H9 (cell line): ENCODE measurements at regions not wholly inside any gene's neighbourhood (a gene's known extent, or its start where the extent isn't known, plus 50 kb on each side); places are given as distances from the start of the nearest gene placed in this dataset.
"Not testable (repeated sequence)": the region's sequence is repeated elsewhere in the genome, so short reads cannot be mapped to it uniquely, and the experiment has no call there.

ENCODE experiments used
- DNase-seq: peaks from one replicate; pipeline ENCODE4 v3.0.0-alpha.2; 2017
- H2AFZ ChIP-seq: one replicate; pipeline ENCODE4 v1.6.1; 2013; ENCODE audit warnings: mild to moderate bottlenecking, low read length, control low read depth, moderate library complexity
- H2AK5ac ChIP-seq: 2 replicates; pipeline ENCODE4 v1.6.1; 2013; ENCODE audit warnings: low read length, control low read depth, mixed read lengths; ENCODE audit not compliant: insufficient read length
- H2BK120ac ChIP-seq: one replicate; pipeline ENCODE4 v1.6.1; 2013; ENCODE audit warnings: low read depth, mild to moderate bottlenecking, low read length, control low read depth, inconsistent platforms; ENCODE audit not compliant: poor library complexity, severe bottlenecking
- H2BK12ac ChIP-seq: 2 replicates; pipeline ENCODE4 v1.6.1; 2013; ENCODE audit warnings: low read length, control low read depth, mixed read lengths, low read depth; ENCODE audit not compliant: insufficient read length
- H2BK15ac ChIP-seq: 2 replicates; pipeline ENCODE4 v1.6.1; 2013; ENCODE audit warnings: low read depth, low read length, control low read depth
- H2BK20ac ChIP-seq: one replicate; pipeline ENCODE4 v1.6.1; 2013; ENCODE audit warnings: low read depth, mild to moderate bottlenecking, low read length, control low read depth, inconsistent platforms; ENCODE audit not compliant: poor library complexity, severe bottlenecking
- H2BK5ac ChIP-seq: 2 replicates; pipeline ENCODE4 v1.6.1; 2013; ENCODE audit warnings: low read length, control low read depth, mixed read lengths; ENCODE audit not compliant: insufficient read length
- H3K14ac ChIP-seq: 2 replicates; pipeline ENCODE4 v1.6.1; 2013; ENCODE audit warnings: low read length, control low read depth; ENCODE audit not compliant: insufficient read depth
- H3K18ac ChIP-seq: 2 replicates; pipeline ENCODE4 v1.6.1; 2013; ENCODE audit warnings: low read depth, mild to moderate bottlenecking, mixed read lengths, low read length, control low read depth; ENCODE audit not compliant: insufficient read length
- H3K23ac ChIP-seq: 2 replicates; pipeline ENCODE4 v1.6.1; 2013; ENCODE audit warnings: low read length, control low read depth, mixed read lengths, low read depth; ENCODE audit not compliant: insufficient read length
- H3K23me2 ChIP-seq: 2 replicates; pipeline ENCODE4 v1.6.1; 2013; ENCODE audit warnings: low read depth, mild to moderate bottlenecking, mixed read lengths, low read length, control low read depth; ENCODE audit not compliant: insufficient read length, poor library complexity, severe bottlenecking
- H3K27ac ChIP-seq: 2 replicates; pipeline ENCODE4 v1.5.1; 2013; ENCODE audit warnings: low read length, control low read depth, mixed read lengths, low read depth; ENCODE audit not compliant: insufficient read length
- H3K27me3 ChIP-seq: 2 replicates; pipeline ENCODE4 v1.6.1; 2013; ENCODE audit warnings: low read length, control low read depth, inconsistent platforms; ENCODE audit not compliant: insufficient read depth
- H3K4ac ChIP-seq: 2 replicates; pipeline ENCODE4 v1.6.1; 2013; ENCODE audit warnings: low read depth, mild to moderate bottlenecking, control low read depth, inconsistent platforms, low read length, moderate library complexity
- H3K4me1 ChIP-seq: 2 replicates; pipeline ENCODE4 v1.6.1; 2013; ENCODE audit warnings: low read length, control low read depth, inconsistent platforms; ENCODE audit not compliant: insufficient read depth
- H3K4me2 ChIP-seq: 2 replicates; pipeline ENCODE4 v1.6.1; 2013; ENCODE audit warnings: low read length, control low read depth, mixed read lengths; ENCODE audit not compliant: insufficient read length, insufficient read depth
- H3K56ac ChIP-seq: 2 replicates; pipeline ENCODE4 v1.6.1; 2013; ENCODE audit warnings: low read depth, mild to moderate bottlenecking, mixed read lengths, low read length, control low read depth; ENCODE audit not compliant: insufficient read length
- H3K79me1 ChIP-seq: 2 replicates; pipeline ENCODE4 v1.6.1; 2013; ENCODE audit warnings: low read depth, mild to moderate bottlenecking, moderate library complexity, low read length, control low read depth, inconsistent platforms; ENCODE audit not compliant: insufficient read depth, poor library complexity, severe bottlenecking
- H3K79me2 ChIP-seq: 2 replicates; pipeline ENCODE4 v1.6.1; 2013; ENCODE audit warnings: low read length, control low read depth, inconsistent platforms; ENCODE audit not compliant: insufficient read depth
- H3K9ac ChIP-seq: 2 replicates; pipeline ENCODE4 v1.6.1; 2013; ENCODE audit warnings: low read length, control low read depth, mixed read lengths; ENCODE audit not compliant: insufficient read length; ENCODE audit errors: extremely low read depth
- H3K9me3 ChIP-seq: one replicate; pipeline ENCODE4 v1.6.1; 2013; ENCODE audit warnings: low read depth, low read length, inconsistent platforms; ENCODE audit not compliant: control insufficient read depth
- H3T11ph ChIP-seq: one replicate; pipeline ENCODE4 v1.6.1; 2013; ENCODE audit warnings: mild to moderate bottlenecking, low read length, control low read depth, inconsistent platforms
- H4K20me1 ChIP-seq: one replicate; pipeline ENCODE4 v1.6.1; 2013; ENCODE audit not compliant: control insufficient read depth, insufficient read length, insufficient read depth
- H4K5ac ChIP-seq: 2 replicates; pipeline ENCODE4 v1.6.1; 2013; ENCODE audit warnings: low read depth, mild to moderate bottlenecking, mixed read lengths, low read length, control low read depth; ENCODE audit not compliant: insufficient read length
- H4K8ac ChIP-seq: replicated peaks from 2 replicates; pipeline ENCODE4 v1.6.1; 2013; ENCODE audit warnings: low read length, control low read depth, mixed read lengths, low read depth; ENCODE audit not compliant: insufficient read length
- H4K91ac ChIP-seq: 2 replicates; pipeline ENCODE4 v1.6.1; 2013; ENCODE audit warnings: low read depth, mild to moderate bottlenecking, moderate library complexity, mixed read lengths, low read length, control low read depth; ENCODE audit not compliant: insufficient read length
- H3K27ac Mint-ChIP-seq, 3 experiments: 2 replicates in 2 of 3; 3 replicates in 1 of 3; pipeline ENCODE4 v1.8.0; 2020 to 2021; ENCODE audit warnings: mixed read lengths in 3 of 3, mild to moderate bottlenecking in 1 of 3, moderate library complexity in 1 of 3
- H3K27me3 Mint-ChIP-seq: 2 replicates; pipeline ENCODE4 v1.8.0; 2021; ENCODE audit warnings: low read depth, mild to moderate bottlenecking, moderate library complexity, mixed read lengths
- H3K36me3 Mint-ChIP-seq, 3 experiments: 2 replicates in 2 of 3; 3 replicates in 1 of 3; pipeline ENCODE4 v1.8.0; 2020 to 2021; ENCODE audit warnings: low read depth in 3 of 3, mixed read lengths in 3 of 3; ENCODE audit not compliant: insufficient read depth in 1 of 3
- H3K4me1 Mint-ChIP-seq, 2 experiments: 2 replicates each; pipeline ENCODE4 v1.8.0; 2020; ENCODE audit warnings: mixed read lengths in 2 of 2
- H3K4me3 Mint-ChIP-seq, 2 experiments: 2 replicates in 1 of 2; 3 replicates in 1 of 2; pipeline ENCODE4 v1.8.0; 2020 to 2021; ENCODE audit warnings: mild to moderate bottlenecking in 2 of 2, mixed read lengths in 2 of 2, moderate library complexity in 1 of 2
- H3K9me3 Mint-ChIP-seq, 2 experiments: 2 replicates in 1 of 2; 3 replicates in 1 of 2; pipeline ENCODE4 v1.8.0; 2020; ENCODE audit warnings: mild to moderate bottlenecking in 2 of 2, mixed read lengths in 2 of 2, moderate library complexity in 1 of 2
- WGBS: extraction: QIAGEN DNeasy Blood & Tissue Kit; methylation state at CpG from one replicate; pipeline ENCODE4 v1.1.7; 2013; ENCODE audit warnings: missing lambda C conversion rate, low lambda C conversion rate, mixed read lengths; ENCODE audit not compliant: insufficient read length; ENCODE audit errors: extremely low coverage; 5-methylcytosine and 5-hydroxymethylcytosine counted together

DNA sequence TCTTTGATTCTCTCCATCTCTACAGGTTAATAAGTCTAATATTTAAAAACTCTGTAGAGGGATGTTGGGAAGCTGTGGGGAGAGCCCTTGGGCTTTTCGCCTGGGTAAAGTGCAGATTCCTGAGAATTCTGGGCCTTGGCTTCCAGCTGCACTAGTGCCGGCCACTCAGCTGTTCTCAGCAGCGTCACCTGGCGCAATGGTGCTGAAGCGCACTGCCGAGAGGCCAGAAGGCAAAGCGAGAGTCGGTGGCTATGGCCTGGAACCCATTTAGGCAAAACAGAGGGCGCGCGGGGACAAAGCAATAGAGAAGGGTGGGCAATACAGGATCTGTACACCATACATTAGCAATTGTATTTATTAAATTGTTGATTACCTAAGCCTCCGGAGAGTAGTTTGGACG lies 168.7 kb downstream of the FAM72C start:
- not testable (repeated sequence) for H3K36me3 Mint-ChIP-seq, H3K4me1 Mint-ChIP-seq

DNA sequence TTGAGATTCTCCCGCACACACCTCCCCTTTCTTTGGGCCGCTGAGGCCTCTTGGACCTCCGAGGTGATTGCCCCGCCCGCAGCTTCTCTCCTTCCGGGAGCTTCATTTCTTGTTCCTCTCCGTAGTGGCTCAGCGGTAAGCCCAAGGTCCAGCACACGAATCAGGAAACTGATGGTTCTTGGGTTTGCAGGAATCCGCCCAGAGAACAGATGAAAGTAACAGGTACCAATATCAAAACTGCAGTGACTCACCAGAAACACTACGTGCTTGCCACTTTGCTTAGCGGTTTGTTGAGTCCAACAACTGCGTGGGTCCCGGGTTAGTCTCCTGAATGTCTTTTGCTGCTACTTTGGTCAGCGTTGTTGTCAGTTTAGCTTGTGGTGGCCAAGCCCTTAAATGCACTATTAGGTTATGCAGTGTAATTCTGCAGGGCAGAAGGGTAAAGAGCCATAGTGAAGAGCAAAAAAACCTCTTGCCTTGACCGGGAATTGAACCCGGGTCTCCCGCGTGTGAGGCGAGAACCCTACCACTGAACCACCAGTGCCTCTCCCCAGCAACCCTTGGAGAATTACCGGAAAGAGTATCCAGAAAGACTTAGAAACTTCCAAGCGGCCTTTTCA lies 172.1 kb downstream of the FAM72C start:
- not testable (repeated sequence) for H4K8ac ChIP-seq, H3K79me2 ChIP-seq, H3K9me3 ChIP-seq, H2AK5ac ChIP-seq, H2BK12ac ChIP-seq, H3K4ac ChIP-seq, H3K56ac ChIP-seq, H3K79me1 ChIP-seq, H3K27me3 ChIP-seq, H3K9ac ChIP-seq, H3K18ac ChIP-seq, H3K9me3 Mint-ChIP-seq, H3K27me3 Mint-ChIP-seq, H3K14ac ChIP-seq, H2AFZ ChIP-seq, H3K4me2 ChIP-seq, H3K23me2 ChIP-seq, DNase-seq, H3K4me3 Mint-ChIP-seq, H3K4me1 ChIP-seq, H2BK120ac ChIP-seq, H3K23ac ChIP-seq, H4K5ac ChIP-seq, H2BK20ac ChIP-seq, H4K20me1 ChIP-seq, H3T11ph ChIP-seq, H3K27ac Mint-ChIP-seq, H3K36me3 Mint-ChIP-seq, H3K4me1 Mint-ChIP-seq, H2BK15ac ChIP-seq, H3K27ac ChIP-seq, H4K91ac ChIP-seq, H2BK5ac ChIP-seq
- no CpG with 5 or more reads among the region's 22 CpGs for WGBS

More for the DNA sequence above, 168.7 kb downstream of the FAM72C start:
- H3K9ac ChIP-seq, H2BK5ac ChIP-seq, H2AFZ ChIP-seq, H3K56ac ChIP-seq, H4K8ac ChIP-seq, H4K20me1 ChIP-seq, H2BK12ac ChIP-seq, H4K5ac ChIP-seq, H3T11ph ChIP-seq, H3K23me2 ChIP-seq, DNase-seq, H3K79me1 ChIP-seq, H3K4me3 Mint-ChIP-seq, H3K4me2 ChIP-seq, H3K27ac Mint-ChIP-seq, H3K27me3 ChIP-seq, H3K9me3 ChIP-seq, H3K4me1 ChIP-seq, H3K4ac ChIP-seq, H3K14ac ChIP-seq, H2AK5ac ChIP-seq, H2BK15ac ChIP-seq, H3K23ac ChIP-seq, H2BK20ac ChIP-seq, H3K27me3 Mint-ChIP-seq, H3K9me3 Mint-ChIP-seq, H3K79me2 ChIP-seq, H3K18ac ChIP-seq, H4K91ac ChIP-seq, H3K27ac ChIP-seq, H2BK120ac ChIP-seq: not testable (repeated sequence)
- WGBS, result no CpG with 5 or more reads among the region's 13 CpGs
